ENCODE measurements at regions not wholly inside any gene's neighbourhood (a gene's known extent, or its start where the extent isn't known, plus 50 kb on each side); places are given as distances from the start of the nearest gene placed in this dataset.
"Not testable (repeated sequence)": the region's sequence is repeated elsewhere in the genome, so short reads cannot be mapped to it uniquely, and the experiment has no call there.

GRCh38 chr4:189113389-189113888 is 827.2 kb upstream of the FRG1 start:
- no peak for FAIRE-seq
- DNase-seq (ENCODE audit: extremely low spot score, insufficient read length, low read depth), result no peak

- DNase-seq (ENCODE audit: extremely low spot score, insufficient read length, low read depth) (no peak), FAIRE-seq (no peak)
Measured at GRCh38 chr4:189117426-189117825, 823.2 kb upstream of the FRG1 start.

- FAIRE-seq, result no peak
- DNase-seq (ENCODE audit: extremely low spot score, insufficient read length, low read depth), result no peak
Measured at GRCh38 chr4:189121336-189121735, 819.3 kb upstream of the FRG1 start.

GRCh38 chr4:189124149-189124758 is 816.4 kb upstream of the FRG1 start:
- FAIRE-seq (no peak), DNase-seq (ENCODE audit: extremely low spot score, insufficient read length, low read depth) (no peak)

GRCh38 chr4:189124791-189125190 is 815.9 kb upstream of the FRG1 start:
- DNase-seq (ENCODE audit: extremely low spot score, insufficient read length, low read depth), result no peak
- no peak for FAIRE-seq

- FAIRE-seq (no peak), DNase-seq (ENCODE audit: extremely low spot score, insufficient read length, low read depth) (no peak)
Measured at GRCh38 chr4:189126040-189126439, 814.6 kb upstream of the FRG1 start.

- no peak for FAIRE-seq
Measured at GRCh38 chr4:189128341-189128740, 812.3 kb upstream of the FRG1 start.

GRCh38 chr4:189129044-189129694 is 811.5 kb upstream of the FRG1 start:
- DNase-seq (ENCODE audit: extremely low spot score, insufficient read length, low read depth) (no peak), FAIRE-seq (no peak)

More at GRCh38 chr4:189128341-189128740, 812.3 kb upstream of the FRG1 start:
- no peak for DNase-seq (ENCODE audit: extremely low spot score, insufficient read length, low read depth)

GRCh38 chr4:189131118-189131517 is 809.6 kb upstream of the FRG1 start:
- no peak for DNase-seq (ENCODE audit: extremely low spot score, insufficient read length, low read depth)
- no peak for FAIRE-seq

- DNase-seq (ENCODE audit: extremely low spot score, insufficient read length, low read depth) (no peak), FAIRE-seq (no peak)
Measured at GRCh38 chr4:189136462-189136861, 804.2 kb upstream of the FRG1 start.

GRCh38 chr4:189143263-189143952 is 797.3 kb upstream of the FRG1 start:
- FAIRE-seq (no peak), DNase-seq (ENCODE audit: extremely low spot score, insufficient read length, low read depth) (no peak)

DNA sequence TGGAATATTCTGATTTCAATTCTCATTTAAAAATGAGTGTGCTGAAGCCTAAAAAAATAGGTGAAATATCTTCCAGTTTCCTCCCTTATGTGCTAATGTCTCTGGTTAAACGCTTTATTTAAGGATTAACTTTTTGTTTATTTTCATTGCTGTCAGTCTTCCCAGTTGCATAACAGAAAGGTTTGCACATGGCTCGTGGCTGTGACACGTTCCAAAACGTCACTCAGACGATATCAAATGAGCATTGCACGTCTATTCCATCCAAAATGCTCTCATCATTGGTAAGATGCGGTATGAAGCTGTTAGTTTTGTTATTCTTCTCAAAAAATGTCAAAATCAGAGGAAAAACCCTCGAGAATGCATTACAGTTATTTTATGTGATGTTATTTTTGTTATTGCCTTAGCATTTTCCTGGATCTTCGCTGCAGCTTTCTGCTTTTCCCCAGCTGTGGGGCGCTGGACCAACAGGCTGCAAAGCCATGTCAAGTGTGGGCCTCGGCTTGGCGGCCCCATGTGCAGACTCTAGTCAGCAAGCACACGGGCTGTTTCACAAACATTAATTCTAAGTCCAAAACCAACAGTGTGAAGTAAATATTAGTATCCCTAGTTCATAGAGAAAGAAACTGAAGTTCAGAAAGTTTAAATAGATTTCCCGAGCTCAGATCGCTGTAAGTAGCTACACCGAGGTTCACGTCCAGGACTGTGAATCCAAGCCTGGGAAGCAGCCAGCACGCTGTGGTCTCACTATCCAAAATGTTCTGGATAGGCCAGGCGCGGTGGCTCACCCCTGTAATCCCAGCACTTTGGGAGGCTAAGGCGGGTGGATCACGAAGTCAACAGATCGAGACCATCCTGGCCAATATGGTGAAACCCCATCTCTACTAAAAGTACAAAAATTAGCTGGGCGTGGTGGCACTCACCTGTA is 793.4 kb upstream of the FRG1 start:
- FAIRE-seq (no peak), DNase-seq (ENCODE audit: extremely low spot score, insufficient read length, low read depth) (no peak)

DNA sequence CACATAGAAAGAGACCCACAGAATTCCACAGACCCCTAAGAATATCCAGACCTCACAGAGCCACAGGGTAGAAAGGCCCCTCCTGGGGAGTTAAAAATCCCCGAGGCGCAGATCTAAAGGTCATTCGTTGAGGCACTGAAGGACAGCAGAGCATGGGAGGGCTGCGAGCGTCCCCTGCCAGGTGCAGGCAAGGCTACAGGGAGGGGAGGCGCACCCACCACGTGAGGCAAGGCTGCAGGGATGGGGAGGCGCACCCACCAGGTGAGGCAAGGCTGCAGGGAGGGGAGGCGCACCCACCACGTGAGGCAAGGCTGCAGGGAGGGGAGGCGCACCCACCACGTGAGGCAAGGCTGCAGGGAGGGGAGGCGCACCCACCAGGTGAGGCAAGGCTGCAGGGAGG is 785.6 kb upstream of the FRG1 start:
- DNase-seq (ENCODE audit: extremely low spot score, insufficient read length, low read depth); FAIRE-seq: not testable (repeated sequence)

GRCh38 chr4:189162073-189162789 is 778.4 kb upstream of the FRG1 start:
- FAIRE-seq (no peak), DNase-seq (ENCODE audit: extremely low spot score, insufficient read length, low read depth) (no peak)

GRCh38 chr4:189162888-189163287 is 777.8 kb upstream of the FRG1 start:
- DNase-seq (ENCODE audit: extremely low spot score, insufficient read length, low read depth), result no peak
- no peak for FAIRE-seq

GRCh38 chr4:189176002-189176401 is 764.7 kb upstream of the FRG1 start:
- FAIRE-seq (no peak), DNase-seq (ENCODE audit: extremely low spot score, insufficient read length, low read depth) (no peak)

DNA sequence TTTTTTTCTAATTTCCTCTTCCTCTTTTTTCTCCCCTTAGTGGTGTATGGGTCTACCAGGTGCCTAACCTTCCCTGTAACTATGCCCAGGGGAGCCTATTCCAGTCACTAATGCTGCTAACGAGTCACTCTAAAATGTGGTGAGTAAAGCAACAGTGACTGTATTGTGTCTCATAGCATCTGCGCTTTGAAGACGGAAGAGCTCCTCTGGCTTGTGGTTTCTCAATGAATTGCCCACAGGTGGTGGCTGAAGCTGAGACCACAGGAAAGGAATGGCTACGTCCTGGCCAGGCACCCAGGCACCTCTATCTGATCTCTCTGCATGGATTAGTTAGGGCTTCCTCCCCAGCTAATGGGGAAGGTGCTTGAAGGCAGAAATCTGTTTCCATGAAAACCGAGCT is 763.5 kb upstream of the FRG1 start:
- DNase-seq (ENCODE audit: extremely low spot score, insufficient read length, low read depth) (no peak), FAIRE-seq (no peak)

GRCh38 chr4:189178125-189178746 is 762.4 kb upstream of the FRG1 start:
- FAIRE-seq (no peak), DNase-seq (ENCODE audit: extremely low spot score, insufficient read length, low read depth) (no peak)

DNA sequence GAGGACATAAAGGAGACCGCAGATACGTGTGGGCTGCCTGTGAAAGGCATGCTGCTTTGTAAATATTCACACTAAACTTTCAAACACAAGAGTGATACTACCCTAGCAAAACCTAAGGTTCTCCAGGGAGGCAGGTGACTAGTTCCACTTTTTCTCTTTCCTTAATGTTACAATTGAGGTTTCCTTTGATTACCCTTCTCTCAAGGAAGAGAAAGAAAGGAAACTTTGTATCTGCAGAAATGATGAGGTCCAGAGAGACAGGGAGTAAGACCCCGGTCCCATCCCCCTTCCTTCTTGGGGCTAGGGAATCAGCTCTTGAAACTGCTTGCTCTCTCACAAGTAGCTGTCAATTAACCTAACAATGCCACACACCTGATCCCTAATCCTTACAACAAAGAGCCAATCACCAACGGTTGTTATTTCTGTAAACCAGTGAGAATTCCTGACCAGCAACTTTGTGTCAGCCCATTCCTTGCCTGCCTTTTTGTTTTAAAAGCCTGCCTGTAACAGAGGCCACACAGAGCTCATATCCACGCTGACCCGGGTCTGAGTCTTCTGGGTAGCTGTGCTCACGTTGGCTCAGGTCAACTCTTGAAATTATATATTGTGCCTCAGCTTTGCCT is 754.8 kb upstream of the FRG1 start:
- no peak for FAIRE-seq
- no peak for DNase-seq (ENCODE audit: extremely low spot score, insufficient read length, low read depth)
